Dendritic cell treated with granulocyte-macrophage colony-stimulating factor and Interleukin-4, amounts not matched to agents 40 ng/mL and 50 ng/mL, for 4 days (primary cell): ENCODE measurements at regions not wholly inside any gene's neighbourhood (a gene's known extent, or its start where the extent isn't known, plus 50 kb on each side); places are given as distances from the start of the nearest gene placed in this dataset.

ENCODE experiments used
- H3K27ac Mint-ChIP-seq: one replicate; pipeline ENCODE4 v1.8.0; 2022; ENCODE audit warnings: mild to moderate bottlenecking, mixed read lengths
- H3K27me3 Mint-ChIP-seq: one replicate; pipeline ENCODE4 v1.8.0; 2022; ENCODE audit warnings: mild to moderate bottlenecking, mixed read lengths
- H3K36me3 Mint-ChIP-seq: one replicate; pipeline ENCODE4 v1.8.0; 2022; ENCODE audit warnings: low read depth, mixed read lengths
- H3K4me1 Mint-ChIP-seq: one replicate; pipeline ENCODE4 v1.8.0; 2022; ENCODE audit warnings: low read depth, mixed read lengths
- H3K4me3 Mint-ChIP-seq: one replicate; pipeline ENCODE4 v1.8.0; 2022; ENCODE audit warnings: mild to moderate bottlenecking, moderate library complexity, mixed read lengths
- H3K9me3 Mint-ChIP-seq: one replicate; pipeline ENCODE4 v1.8.0; 2022; ENCODE audit warnings: mixed read lengths
- intact Hi-C: fragments of 100-400 bp; cut with micrococcal nuclease; formaldehyde crosslinking; loops from one replicate; pipeline ENCODE4 v1.15.0; 2022

- Mint-ChIP-seq H3K36me3 (no peaks in the 10 kb centered on the region), H3K4me1 (no peaks in the 10 kb centered on the region), H3K4me3 (no peak overlapping the region), H3K27me3 (peaks cover 13% of the 10 kb centered on the region), H3K27ac (no peak overlapping the region), H3K9me3 (no peaks in the 10 kb centered on the region)
- intact Hi-C loops, result no loop called here
Observed at GRCh38 chr5:142499591-142500226, 174.9 kb upstream of the SPRY4 start.

GRCh38 chr5:142498298-142498697, 173.5 kb upstream of the SPRY4 start:
- Mint-ChIP-seq H3K36me3 (no peaks in the 10 kb centered on the region), H3K4me3 (no peak overlapping the region), H3K27ac (no peak overlapping the region), H3K9me3 (no peaks in the 10 kb centered on the region), H3K4me1 (no peaks in the 10 kb centered on the region), H3K27me3 (peaks cover 7% of the 10 kb centered on the region)
- intact Hi-C loops, result no loop called here

GRCh38 chr5:142495531-142495930, 170.7 kb upstream of the SPRY4 start:
- Mint-ChIP-seq H3K9me3 (no peaks in the 10 kb centered on the region), H3K27me3 (peaks cover 7% of the 10 kb centered on the region), H3K4me1 (no peaks in the 10 kb centered on the region), H3K27ac (no peak overlapping the region), H3K4me3 (no peak overlapping the region), H3K36me3 (no peaks in the 10 kb centered on the region)
- intact Hi-C loops, result no loop called here

GRCh38 chr5:142493875-142494518, 169.2 kb upstream of the SPRY4 start:
- Mint-ChIP-seq H3K4me1 (no peaks in the 10 kb centered on the region), H3K9me3 (no peaks in the 10 kb centered on the region), H3K36me3 (no peaks in the 10 kb centered on the region), H3K4me3 (no peak overlapping the region), H3K27me3 (peaks cover 10% of the 10 kb centered on the region), H3K27ac (no peak overlapping the region)
- intact Hi-C loops, result no loop called here

GRCh38 chr5:142492781-142493281, 168.0 kb upstream of the SPRY4 start:
- Mint-ChIP-seq H3K27me3 (peaks cover 10% of the 10 kb centered on the region), H3K27ac (no peak overlapping the region), H3K9me3 (no peaks in the 10 kb centered on the region), H3K4me1 (no peaks in the 10 kb centered on the region), H3K4me3 (no peak overlapping the region), H3K36me3 (no peaks in the 10 kb centered on the region)
- intact Hi-C loops, result no loop called here

GRCh38 chr5:142491679-142492078, 166.9 kb upstream of the SPRY4 start:
- intact Hi-C loops, result no loop called here
- Mint-ChIP-seq H3K4me3 (no peak overlapping the region), H3K4me1 (no peaks in the 10 kb centered on the region), H3K36me3 (no peaks in the 10 kb centered on the region), H3K9me3 (no peaks in the 10 kb centered on the region), H3K27ac (no peak overlapping the region), H3K27me3 (peaks cover 11% of the 10 kb centered on the region)

GRCh38 chr5:142491270-142491669, 166.4 kb upstream of the SPRY4 start:
- H3K27me3 Mint-ChIP-seq, result peaks cover 14% of the 10 kb centered on the region
- no peaks in the 10 kb centered on the region for H3K36me3 Mint-ChIP-seq
- H3K27ac Mint-ChIP-seq, result no peak overlapping the region
- no peaks in the 10 kb centered on the region for H3K9me3 Mint-ChIP-seq
- H3K4me3 Mint-ChIP-seq, result no peak overlapping the region
- H3K4me1 Mint-ChIP-seq, result no peaks in the 10 kb centered on the region
- intact Hi-C loops, result no loop called here

GRCh38 chr5:142486581-142486980, 161.8 kb upstream of the SPRY4 start:
- H3K27me3 Mint-ChIP-seq, result peaks cover 28% of the 10 kb centered on the region
- H3K4me3 Mint-ChIP-seq, result no peak overlapping the region
- H3K4me1 Mint-ChIP-seq, result no peaks in the 10 kb centered on the region
- H3K36me3 Mint-ChIP-seq, result no peaks in the 10 kb centered on the region
- no peaks in the 10 kb centered on the region for H3K9me3 Mint-ChIP-seq
- no peak overlapping the region for H3K27ac Mint-ChIP-seq
- intact Hi-C loops, result no loop called here

- H3K4me3 Mint-ChIP-seq, result no peak overlapping the region
- H3K27ac Mint-ChIP-seq, result no peak overlapping the region
- intact Hi-C loops, result no loop called here
- no peaks in the 10 kb centered on the region for H3K4me1 Mint-ChIP-seq
- H3K9me3 Mint-ChIP-seq, result no peaks in the 10 kb centered on the region
- H3K27me3 Mint-ChIP-seq, result peaks cover 28% of the 10 kb centered on the region
- H3K36me3 Mint-ChIP-seq, result no peaks in the 10 kb centered on the region
Observed at GRCh38 chr5:142486020-142486419, 161.2 kb upstream of the SPRY4 start.

- Mint-ChIP-seq H3K4me3 (no peak overlapping the region), H3K36me3 (no peaks in the 10 kb centered on the region), H3K27ac (no peak overlapping the region), H3K9me3 (peaks cover 1% of the 10 kb centered on the region), H3K4me1 (no peaks in the 10 kb centered on the region), H3K27me3 (peaks cover 30% of the 10 kb centered on the region)
- intact Hi-C loops, result no loop called here
Observed at GRCh38 chr5:142484821-142485387, 160.1 kb upstream of the SPRY4 start.

- H3K9me3 Mint-ChIP-seq, result peaks cover 12% of the 10 kb centered on the region
- no peak overlapping the region for H3K27ac Mint-ChIP-seq
- H3K36me3 Mint-ChIP-seq, result no peaks in the 10 kb centered on the region
- peaks cover 36% of the 10 kb centered on the region for H3K27me3 Mint-ChIP-seq
- H3K4me1 Mint-ChIP-seq, result no peaks in the 10 kb centered on the region
- intact Hi-C loops, result no loop called here
- H3K4me3 Mint-ChIP-seq, result no peak overlapping the region
Observed at GRCh38 chr5:142482207-142482606, 157.4 kb upstream of the SPRY4 start.

GRCh38 chr5:142481410-142481809, 156.6 kb upstream of the SPRY4 start:
- Mint-ChIP-seq H3K4me3 (no peak overlapping the region), H3K9me3 (peaks cover 12% of the 10 kb centered on the region), H3K4me1 (no peaks in the 10 kb centered on the region), H3K27ac (no peak overlapping the region), H3K27me3 (peaks cover 35% of the 10 kb centered on the region), H3K36me3 (no peaks in the 10 kb centered on the region)
- intact Hi-C loops, result no loop called here

- Mint-ChIP-seq H3K9me3 (peaks cover 12% of the 10 kb centered on the region), H3K36me3 (no peaks in the 10 kb centered on the region), H3K4me3 (no peak overlapping the region), H3K27me3 (peaks cover 27% of the 10 kb centered on the region), H3K27ac (no peak overlapping the region), H3K4me1 (no peaks in the 10 kb centered on the region)
- intact Hi-C loops, result no loop called here
Observed at GRCh38 chr5:142479854-142480519, 155.2 kb upstream of the SPRY4 start.

- Mint-ChIP-seq H3K27me3 (peaks cover 26% of the 10 kb centered on the region), H3K4me1 (no peaks in the 10 kb centered on the region), H3K27ac (no peak overlapping the region), H3K4me3 (no peak overlapping the region), H3K36me3 (no peaks in the 10 kb centered on the region), H3K9me3 (peaks cover 12% of the 10 kb centered on the region)
- intact Hi-C loops, result no loop called here
Observed at GRCh38 chr5:142479150-142479549, 154.3 kb upstream of the SPRY4 start.
